ENCODE measurements at regions not wholly inside any gene's neighbourhood (a gene's known extent, or its start where the extent isn't known, plus 50 kb on each side); places are given as distances from the start of the nearest gene placed in this dataset.

- TF ChIP-seq CTCF (IDR thresholded peaks at IDR 0.05; ENCODE audit: low read length) (no peak), EZH2 (IDR thresholded peaks at IDR 0.05; ENCODE audit: borderline replicate concordance, low read length) (no peak)
Measured at GRCh38 chr1:219753914-219754313, 141.0 kb upstream of the ZC3H11B start.

All from OCI-LY1 (cell line).